Keratinocyte (primary cell): ENCODE measurements at regions not wholly inside any gene's neighbourhood (a gene's known extent, or its start where the extent isn't known, plus 50 kb on each side); places are given as distances from the start of the nearest gene placed in this dataset.

Experiments used
- EZH2 ChIP-seq: IDR thresholded peaks from one replicate; pipeline ENCODE4 v1.6.1; 2012; ENCODE audit warnings: inconsistent platforms, mild to moderate bottlenecking, low read length, moderate library complexity
- TF ChIP-seq, protein P1 (sequence below), 3 experiments: IDR thresholded peaks in 1 of 3; conservative IDR thresholded peaks in 1 of 3; optimal IDR thresholded peaks in 1 of 3; 2 replicates in 2 of 3; 3 replicates in 1 of 3; pipeline versions ENCODE3 to v1.5.1; 2011; ENCODE audit warnings: low read length in 3 of 3, mild to moderate bottlenecking in 3 of 3, moderate library complexity in 2 of 3, control low read depth in 1 of 3, inconsistent platforms in 1 of 3; ENCODE audit not compliant: insufficient read depth in 2 of 3; ENCODE audit errors: extremely low read depth in 1 of 3

DNA sequence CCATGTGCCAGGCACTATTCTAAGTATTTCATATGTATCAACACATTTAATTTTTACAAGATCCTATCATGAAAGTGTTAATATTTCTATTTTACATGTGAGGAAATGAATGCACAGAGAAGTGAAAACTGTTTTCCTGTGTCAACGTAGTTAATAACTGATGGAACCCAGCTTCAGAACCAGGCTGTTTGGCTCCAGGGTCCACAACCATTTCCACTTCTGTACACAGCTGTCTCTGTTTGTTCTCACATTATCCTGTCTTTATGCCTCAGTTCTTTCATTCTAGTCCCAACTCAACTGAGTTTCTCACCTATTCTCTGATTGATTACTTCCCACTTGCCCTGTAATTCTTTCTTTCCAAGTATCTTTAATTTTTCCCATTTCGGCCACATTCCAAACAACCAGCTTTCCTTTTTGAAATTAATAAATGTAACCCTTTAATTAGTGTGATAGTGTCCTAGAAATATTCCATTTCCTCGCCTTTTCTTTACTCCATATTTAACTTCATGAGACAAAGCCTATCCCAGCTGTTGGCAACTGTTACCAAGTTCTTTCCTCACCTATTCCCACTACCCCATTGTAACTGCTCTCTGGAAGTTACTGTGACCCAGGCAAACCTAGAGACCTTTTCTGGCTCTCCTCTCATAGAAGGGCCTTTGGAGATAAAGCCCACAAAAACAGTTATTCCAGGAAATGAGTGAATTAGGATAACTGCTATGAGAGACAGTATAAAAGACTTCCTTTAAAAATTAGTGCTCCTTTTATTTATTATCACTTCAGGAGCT is 218.7 kb downstream of the RASSF9 start:
- TF ChIP-seq, protein P1, sequence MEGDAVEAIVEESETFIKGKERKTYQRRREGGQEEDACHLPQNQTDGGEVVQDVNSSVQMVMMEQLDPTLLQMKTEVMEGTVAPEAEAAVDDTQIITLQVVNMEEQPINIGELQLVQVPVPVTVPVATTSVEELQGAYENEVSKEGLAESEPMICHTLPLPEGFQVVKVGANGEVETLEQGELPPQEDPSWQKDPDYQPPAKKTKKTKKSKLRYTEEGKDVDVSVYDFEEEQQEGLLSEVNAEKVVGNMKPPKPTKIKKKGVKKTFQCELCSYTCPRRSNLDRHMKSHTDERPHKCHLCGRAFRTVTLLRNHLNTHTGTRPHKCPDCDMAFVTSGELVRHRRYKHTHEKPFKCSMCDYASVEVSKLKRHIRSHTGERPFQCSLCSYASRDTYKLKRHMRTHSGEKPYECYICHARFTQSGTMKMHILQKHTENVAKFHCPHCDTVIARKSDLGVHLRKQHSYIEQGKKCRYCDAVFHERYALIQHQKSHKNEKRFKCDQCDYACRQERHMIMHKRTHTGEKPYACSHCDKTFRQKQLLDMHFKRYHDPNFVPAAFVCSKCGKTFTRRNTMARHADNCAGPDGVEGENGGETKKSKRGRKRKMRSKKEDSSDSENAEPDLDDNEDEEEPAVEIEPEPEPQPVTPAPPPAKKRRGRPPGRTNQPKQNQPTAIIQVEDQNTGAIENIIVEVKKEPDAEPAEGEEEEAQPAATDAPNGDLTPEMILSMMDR (optimal IDR thresholded peaks at IDR 0.05 in 1 of 3, IDR thresholded peaks at IDR 0.05 in 1 of 3, conservative IDR thresholded peaks at IDR 0.05 in 1 of 3; ENCODE audit: extremely low read depth in 1 of 3, insufficient read depth in 2 of 3, low read length in 3 of 3), result no peak
- TF ChIP-seq EZH2, result no peak
